ENCODE measurements at regions not wholly inside any gene's neighbourhood (a gene's known extent, or its start where the extent isn't known, plus 50 kb on each side); places are given as distances from the start of the nearest gene placed in this dataset.

DNA sequence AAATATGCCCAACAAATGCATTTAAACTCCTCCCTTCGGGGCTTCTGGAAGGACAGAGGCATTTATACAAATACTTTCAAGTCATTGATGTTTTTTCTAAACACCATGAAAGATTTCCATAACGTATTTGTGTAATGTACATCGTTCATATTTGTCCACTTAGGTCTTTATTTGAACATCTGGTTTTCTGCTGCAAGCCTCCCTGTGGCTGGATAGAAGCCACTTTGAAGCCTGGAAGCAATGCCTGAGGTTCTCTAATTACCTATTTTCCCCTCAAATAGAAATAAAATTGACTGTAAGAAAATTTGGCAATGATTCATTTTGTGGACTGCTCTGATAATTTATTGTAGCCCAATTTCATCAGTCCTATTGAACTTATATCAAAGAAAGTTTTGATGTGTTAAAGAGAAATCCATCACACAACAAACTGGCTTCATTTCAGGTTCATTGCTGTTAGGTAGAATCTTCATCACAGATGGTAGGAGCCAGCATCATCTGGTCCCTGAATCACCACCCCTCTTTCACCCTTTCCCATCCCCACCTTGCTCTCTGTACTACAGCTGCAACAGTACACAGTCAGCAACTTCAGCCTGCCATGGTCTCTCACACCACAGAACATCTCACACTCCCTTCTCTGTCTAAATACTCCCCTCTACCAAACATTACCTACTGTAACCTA lies 186.0 kb upstream of the MGMT start:
- no TSS peak for BruUV-seq (replicated peaks)
- CTCF ChIA-PET: no interaction called here
- POLR2A ChIA-PET (ENCODE audit: unreplicated experiment): no interaction called here

GRCh38 chr10:129285459-129285858 lies 181.6 kb upstream of the MGMT start:
- DNase-seq (no peak), ATAC-seq (no peak)
- no peaks in the 10 kb centered on the region for H4K20me1 ChIP-seq (ENCODE audit: low read length)
- BruUV-seq (replicated peaks): no TSS peak
- H3K9me2 ChIP-seq (replicated peaks; ENCODE audit: low read length): no peaks in the 10 kb centered on the region
- TF ChIP-seq, protein P1, sequence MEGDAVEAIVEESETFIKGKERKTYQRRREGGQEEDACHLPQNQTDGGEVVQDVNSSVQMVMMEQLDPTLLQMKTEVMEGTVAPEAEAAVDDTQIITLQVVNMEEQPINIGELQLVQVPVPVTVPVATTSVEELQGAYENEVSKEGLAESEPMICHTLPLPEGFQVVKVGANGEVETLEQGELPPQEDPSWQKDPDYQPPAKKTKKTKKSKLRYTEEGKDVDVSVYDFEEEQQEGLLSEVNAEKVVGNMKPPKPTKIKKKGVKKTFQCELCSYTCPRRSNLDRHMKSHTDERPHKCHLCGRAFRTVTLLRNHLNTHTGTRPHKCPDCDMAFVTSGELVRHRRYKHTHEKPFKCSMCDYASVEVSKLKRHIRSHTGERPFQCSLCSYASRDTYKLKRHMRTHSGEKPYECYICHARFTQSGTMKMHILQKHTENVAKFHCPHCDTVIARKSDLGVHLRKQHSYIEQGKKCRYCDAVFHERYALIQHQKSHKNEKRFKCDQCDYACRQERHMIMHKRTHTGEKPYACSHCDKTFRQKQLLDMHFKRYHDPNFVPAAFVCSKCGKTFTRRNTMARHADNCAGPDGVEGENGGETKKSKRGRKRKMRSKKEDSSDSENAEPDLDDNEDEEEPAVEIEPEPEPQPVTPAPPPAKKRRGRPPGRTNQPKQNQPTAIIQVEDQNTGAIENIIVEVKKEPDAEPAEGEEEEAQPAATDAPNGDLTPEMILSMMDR (conservative IDR thresholded peaks at IDR 0.05; ENCODE audit: low read depth, low read length): no peak
- TF ChIP-seq EZH2phosphoT487 (IDR thresholded peaks at IDR 0.05; ENCODE audit: borderline replicate concordance, low read length) (no peak), EZH2 (IDR thresholded peaks at IDR 0.05; ENCODE audit: low read length, unreplicated experiment) (no peak)
- H3K9ac ChIP-seq (ENCODE audit: low read length): no peak overlapping the region
- H3K79me2 ChIP-seq (ENCODE audit: low read length): no peaks in the 10 kb centered on the region
- ChIA-PET CTCF (no interaction called here), POLR2A (ENCODE audit: unreplicated experiment) (no interaction called here)
- no peaks in the 10 kb centered on the region for H3K36me3 ChIP-seq (ENCODE audit: low read depth, low read length)
- no peaks in the 10 kb centered on the region for H3K9me3 ChIP-seq (ENCODE audit: low read length)
- H3K27ac ChIP-seq (ENCODE audit: low read length): no peak overlapping the region
- intact Hi-C loops (cut with micrococcal nuclease): no loop called here
- H3K27me3 ChIP-seq (ENCODE audit: low read length): no peaks in the 10 kb centered on the region
- H3K4me1 ChIP-seq (ENCODE audit: insufficient read depth, low read length): no peaks in the 10 kb centered on the region
- H2AFZ ChIP-seq (ENCODE audit: low read length): no peak overlapping the region
- H3K4me3 ChIP-seq (ENCODE audit: low read length): no peak overlapping the region
- no peak overlapping the region for H3K4me2 ChIP-seq (ENCODE audit: low read length)
- H3F3A ChIP-seq (ENCODE audit: low read length, unreplicated experiment): no peaks in the 10 kb centered on the region

More for the DNA sequence above, 186.0 kb upstream of the MGMT start:
- H3K36me3 ChIP-seq (ENCODE audit: low read depth, low read length): no peaks in the 10 kb centered on the region
- H3K9me3 ChIP-seq (ENCODE audit: low read length): no peaks in the 10 kb centered on the region
- H3K4me2 ChIP-seq (ENCODE audit: low read length): no peak overlapping the region
- no peaks in the 10 kb centered on the region for H4K20me1 ChIP-seq (ENCODE audit: low read length)
- no peaks in the 10 kb centered on the region for H3K27me3 ChIP-seq (ENCODE audit: low read length)
- no peak for DNase-seq
- no peak overlapping the region for H3K27ac ChIP-seq (ENCODE audit: low read length)
- H3F3A ChIP-seq (ENCODE audit: low read length, unreplicated experiment): no peaks in the 10 kb centered on the region
- H3K4me1 ChIP-seq (ENCODE audit: insufficient read depth, low read length): no peaks in the 10 kb centered on the region
- H3K9me2 ChIP-seq (replicated peaks; ENCODE audit: low read length): no peaks in the 10 kb centered on the region
- no peak overlapping the region for H3K4me3 ChIP-seq (ENCODE audit: low read length)
- no peak for ATAC-seq
- no peak overlapping the region for H3K9ac ChIP-seq (ENCODE audit: low read length)
- no peak overlapping the region for H2AFZ ChIP-seq (ENCODE audit: low read length)
- H3K79me2 ChIP-seq (ENCODE audit: low read length): no peaks in the 10 kb centered on the region
- intact Hi-C loops (cut with micrococcal nuclease): no loop called here
- TF ChIP-seq EZH2 (IDR thresholded peaks at IDR 0.05; ENCODE audit: low read length, unreplicated experiment): no peak

DNA sequence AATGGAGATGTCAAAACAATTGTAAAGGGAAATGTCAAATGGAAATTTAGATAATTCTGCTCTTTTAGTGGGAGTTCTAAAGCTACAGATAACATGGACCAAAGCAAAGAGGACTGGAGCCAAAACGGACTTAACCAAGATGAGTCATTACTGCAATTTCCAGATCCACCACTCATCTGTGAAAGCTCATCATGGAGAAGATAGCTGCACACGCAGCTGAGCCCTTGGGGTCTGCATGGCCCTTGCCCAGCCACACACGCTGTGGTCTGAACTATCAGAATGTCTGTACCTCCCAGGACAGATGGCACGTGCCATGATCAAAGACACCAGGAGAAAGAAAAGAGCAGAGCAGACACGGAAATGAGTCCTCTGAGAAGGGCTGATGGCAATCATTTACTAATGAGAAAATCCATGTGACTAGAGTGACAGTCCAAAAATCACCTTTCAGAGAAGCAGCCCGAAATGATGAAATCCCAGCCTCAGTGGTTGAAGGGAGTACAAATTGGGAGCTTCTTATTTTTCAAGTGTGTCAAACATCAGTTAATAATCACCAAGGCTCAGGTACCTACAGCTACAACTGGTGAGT lies 177.9 kb upstream of the MGMT start:
- H4K20me1 ChIP-seq (ENCODE audit: low read length): no peaks in the 10 kb centered on the region
- BruUV-seq (replicated peaks): no TSS peak
- H3K27me3 ChIP-seq (ENCODE audit: low read length): no peaks in the 10 kb centered on the region
- ChIA-PET CTCF (no interaction called here), POLR2A (ENCODE audit: unreplicated experiment) (no interaction called here)
- no peak overlapping the region for H3K27ac ChIP-seq (ENCODE audit: low read length)
- no peak for DNase-seq
- no peaks in the 10 kb centered on the region for H3K79me2 ChIP-seq (ENCODE audit: low read length)
- no peak overlapping the region for H3K9ac ChIP-seq (ENCODE audit: low read length)
- TF ChIP-seq, protein P1 (conservative IDR thresholded peaks at IDR 0.05; ENCODE audit: low read depth, low read length): no peak
- TF ChIP-seq EZH2phosphoT487 (IDR thresholded peaks at IDR 0.05; ENCODE audit: borderline replicate concordance, low read length) (no peak), EZH2 (IDR thresholded peaks at IDR 0.05; ENCODE audit: low read length, unreplicated experiment) (no peak)
- H3K9me2 ChIP-seq (replicated peaks; ENCODE audit: low read length): no peaks in the 10 kb centered on the region
- no peak overlapping the region for H3K4me3 ChIP-seq (ENCODE audit: low read length)
- no peak overlapping the region for H3K4me2 ChIP-seq (ENCODE audit: low read length)
- no peak overlapping the region for H2AFZ ChIP-seq (ENCODE audit: low read length)
- H3K9me3 ChIP-seq (ENCODE audit: low read length): no peaks in the 10 kb centered on the region
- no peaks in the 10 kb centered on the region for H3F3A ChIP-seq (ENCODE audit: low read length, unreplicated experiment)
- no peak for ATAC-seq
- no peaks in the 10 kb centered on the region for H3K4me1 ChIP-seq (ENCODE audit: insufficient read depth, low read length)
- intact Hi-C loops (cut with micrococcal nuclease): no loop called here
- H3K36me3 ChIP-seq (ENCODE audit: low read depth, low read length): no peaks in the 10 kb centered on the region

Measured in PC-3 (cell line).